Gastroesophageal sphincter (tissue), 3 donors: ENCODE measurements at regions not wholly inside any gene's neighbourhood (a gene's known extent, or its start where the extent isn't known, plus 50 kb on each side); places are given as distances from the start of the nearest gene placed in this dataset.

ENCODE experiments used
- CTCF ChIP-seq, 4 experiments: fragments of 200-600 bp in 2 of 4; fragments of 450-650 bp in 2 of 4; sonication (generic) in 1 of 4; IDR thresholded peaks; one replicate each; pipeline ENCODE4 v1.5.1; 2017 to 2019; ENCODE audit warnings: antibody characterized with exemption in 4 of 4, mild to moderate bottlenecking in 2 of 4, moderate library complexity in 2 of 4
- EP300 ChIP-seq: sonication (generic); formaldehyde crosslinking; IDR thresholded peaks from one replicate; pipeline ENCODE4 v1.6.1; 2017; ENCODE audit warnings: antibody characterized with exemption, mild to moderate bottlenecking
- POLR2A ChIP-seq, 2 donors: fragments of 450-650 bp; IDR thresholded peaks; one replicate each; pipeline ENCODE4 v1.6.1; 2017; ENCODE audit warnings: antibody characterized with exemption in 2 of 2, mild to moderate bottlenecking in 2 of 2, moderate library complexity in 1 of 2
- POLR2AphosphoS5 ChIP-seq: sonication (generic); formaldehyde crosslinking; IDR thresholded peaks from one replicate; pipeline ENCODE4 v1.6.1; 2017; ENCODE audit warnings: antibody characterized with exemption

DNA sequence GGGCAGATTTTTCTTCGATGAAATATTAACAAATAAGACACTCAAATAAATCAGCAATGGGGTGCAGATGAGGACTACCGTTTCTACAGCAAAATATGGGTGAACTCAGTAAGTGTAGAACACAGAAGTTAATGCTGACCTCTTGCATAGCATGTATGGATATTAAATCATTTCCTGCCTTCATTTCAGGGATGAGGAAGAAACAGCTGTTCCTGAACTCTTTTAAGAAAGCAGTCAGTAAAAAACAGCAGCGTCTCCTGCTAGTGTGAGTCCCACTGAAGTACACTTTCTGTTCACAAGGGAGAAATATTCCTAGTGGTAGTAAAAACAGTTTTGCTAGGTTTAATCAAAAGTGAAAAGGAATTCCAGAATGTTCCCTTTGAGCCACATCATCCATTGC lies 379.0 kb downstream of the ZEB2 start:
- TF ChIP-seq CTCF (IDR thresholded peaks at IDR 0.05), result no peak
- TF ChIP-seq POLR2A (IDR thresholded peaks at IDR 0.05), result no peak
- TF ChIP-seq POLR2AphosphoS5, result no peak
- TF ChIP-seq EP300, result no peak
